ENCODE measurements at regions not wholly inside any gene's neighbourhood (a gene's known extent, or its start where the extent isn't known, plus 50 kb on each side); places are given as distances from the start of the nearest gene placed in this dataset.
"Not testable (repeated sequence)": the region's sequence is repeated elsewhere in the genome, so short reads cannot be mapped to it uniquely, and the experiment has no call there.

DNA sequence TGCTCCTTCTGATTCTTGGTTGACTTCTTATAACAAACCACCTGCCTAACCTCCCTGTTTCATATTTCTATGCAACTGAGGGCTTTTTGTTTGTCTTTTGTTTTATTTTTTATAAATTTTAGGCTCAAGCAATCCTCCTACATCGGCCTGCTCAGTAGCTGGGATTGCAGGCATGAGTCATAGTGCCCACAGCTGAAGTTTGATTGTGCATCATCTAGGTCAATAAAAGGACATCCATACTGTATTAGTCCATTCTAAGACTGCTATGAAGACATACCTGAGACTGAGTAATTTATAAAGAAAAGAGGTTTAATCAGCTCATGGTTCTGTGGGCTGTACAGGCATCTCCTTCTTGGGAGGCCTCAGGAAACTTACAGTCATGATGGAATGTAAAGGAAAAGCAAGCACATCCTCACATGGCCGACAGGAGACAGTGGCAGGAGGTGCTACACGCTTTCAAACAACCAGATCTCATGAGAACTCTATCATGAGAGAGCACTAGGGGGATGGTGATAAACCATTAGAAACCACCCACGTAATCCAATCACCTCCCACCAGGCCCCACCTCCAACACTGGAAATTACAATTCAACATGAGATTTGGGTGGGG lies 285.0 kb downstream of the SIPA1L2 start (continued):
- no peak for TF ChIP-seq HEY1 (CRISPR knock-in tag; IDR thresholded peaks at IDR 0.05; ENCODE audit: borderline replicate concordance)
- no peak for TF ChIP-seq SRSF1 (IDR thresholded peaks at IDR 0.05; ENCODE audit: low read depth, low read length)
- TF ChIP-seq MBD2 (IDR thresholded peaks at IDR 0.05; ENCODE audit: borderline replicate concordance, low read depth), result no peak
- TF ChIP-seq, protein P1, sequence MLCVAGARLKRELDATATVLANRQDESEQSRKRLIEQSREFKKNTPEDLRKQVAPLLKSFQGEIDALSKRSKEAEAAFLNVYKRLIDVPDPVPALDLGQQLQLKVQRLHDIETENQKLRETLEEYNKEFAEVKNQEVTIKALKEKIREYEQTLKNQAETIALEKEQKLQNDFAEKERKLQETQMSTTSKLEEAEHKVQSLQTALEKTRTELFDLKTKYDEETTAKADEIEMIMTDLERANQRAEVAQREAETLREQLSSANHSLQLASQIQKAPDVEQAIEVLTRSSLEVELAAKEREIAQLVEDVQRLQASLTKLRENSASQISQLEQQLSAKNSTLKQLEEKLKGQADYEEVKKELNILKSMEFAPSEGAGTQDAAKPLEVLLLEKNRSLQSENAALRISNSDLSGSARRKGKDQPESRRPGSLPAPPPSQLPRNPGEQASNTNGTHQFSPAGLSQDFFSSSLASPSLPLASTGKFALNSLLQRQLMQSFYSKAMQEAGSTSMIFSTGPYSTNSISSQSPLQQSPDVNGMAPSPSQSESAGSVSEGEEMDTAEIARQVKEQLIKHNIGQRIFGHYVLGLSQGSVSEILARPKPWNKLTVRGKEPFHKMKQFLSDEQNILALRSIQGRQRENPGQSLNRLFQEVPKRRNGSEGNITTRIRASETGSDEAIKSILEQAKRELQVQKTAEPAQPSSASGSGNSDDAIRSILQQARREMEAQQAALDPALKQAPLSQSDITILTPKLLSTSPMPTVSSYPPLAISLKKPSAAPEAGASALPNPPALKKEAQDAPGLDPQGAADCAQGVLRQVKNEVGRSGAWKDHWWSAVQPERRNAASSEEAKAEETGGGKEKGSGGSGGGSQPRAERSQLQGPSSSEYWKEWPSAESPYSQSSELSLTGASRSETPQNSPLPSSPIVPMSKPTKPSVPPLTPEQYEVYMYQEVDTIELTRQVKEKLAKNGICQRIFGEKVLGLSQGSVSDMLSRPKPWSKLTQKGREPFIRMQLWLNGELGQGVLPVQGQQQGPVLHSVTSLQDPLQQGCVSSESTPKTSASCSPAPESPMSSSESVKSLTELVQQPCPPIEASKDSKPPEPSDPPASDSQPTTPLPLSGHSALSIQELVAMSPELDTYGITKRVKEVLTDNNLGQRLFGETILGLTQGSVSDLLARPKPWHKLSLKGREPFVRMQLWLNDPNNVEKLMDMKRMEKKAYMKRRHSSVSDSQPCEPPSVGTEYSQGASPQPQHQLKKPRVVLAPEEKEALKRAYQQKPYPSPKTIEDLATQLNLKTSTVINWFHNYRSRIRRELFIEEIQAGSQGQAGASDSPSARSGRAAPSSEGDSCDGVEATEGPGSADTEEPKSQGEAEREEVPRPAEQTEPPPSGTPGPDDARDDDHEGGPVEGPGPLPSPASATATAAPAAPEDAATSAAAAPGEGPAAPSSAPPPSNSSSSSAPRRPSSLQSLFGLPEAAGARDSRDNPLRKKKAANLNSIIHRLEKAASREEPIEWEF (CRISPR knock-in tag; IDR thresholded peaks at IDR 0.05), result no peak
- TF ChIP-seq SMC3 (conservative IDR thresholded peaks at IDR 0.05; ENCODE audit: insufficient read depth, low read depth, low read length), result no peak
- no peak for TF ChIP-seq TCF7 (IDR thresholded peaks at IDR 0.05; ENCODE audit: borderline replicate concordance)

DNA sequence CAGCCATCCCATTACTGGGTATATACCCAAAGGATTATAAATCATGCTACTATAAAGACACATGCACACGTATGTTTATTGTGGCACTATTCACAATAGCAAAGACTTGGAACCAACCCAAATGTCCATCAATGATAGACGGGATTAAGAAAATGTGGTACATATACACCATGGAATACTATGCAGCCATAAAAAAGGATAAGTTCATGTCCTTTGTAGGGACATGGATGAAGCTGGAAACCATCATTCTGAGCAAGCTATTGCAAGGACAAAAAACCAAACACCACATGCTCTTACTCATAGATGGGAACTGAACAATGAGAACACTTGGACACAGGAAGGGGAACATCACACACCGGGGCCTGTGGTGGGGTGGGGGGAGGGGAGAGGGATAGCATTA lies 285.7 kb downstream of the SIPA1L2 start:
- CTCF ChIA-PET (ENCODE audit: low intra/inter-chr PET ratio); H2AFZ ChIP-seq (ENCODE audit: low read depth, low read length); FAIRE-seq; H3K9me3 ChIP-seq (replicated peaks; ENCODE audit: control insufficient read depth, insufficient read depth, low read depth, low read length); H4K20me1 ChIP-seq (replicated peaks; ENCODE audit: control insufficient read depth, insufficient read depth, low read length); H3K4me3 ChIP-seq; intact Hi-C loops (cut with micrococcal nuclease); H3K4me1 ChIP-seq (replicated peaks in 1 of 2; ENCODE audit: control insufficient read depth in 2 of 2, insufficient read depth in 2 of 2, low read length in 2 of 2); H3K9ac ChIP-seq (ENCODE audit: insufficient read depth in 1 of 2, low read depth in 2 of 2, low read length in 2 of 2); in situ Hi-C loops (cut with MboI); H3K27ac ChIP-seq (ENCODE audit: extremely low read depth, low read depth, low read length); H3K36me3 ChIP-seq (ENCODE audit: control insufficient read depth, insufficient read depth, low read length); H3K79me2 ChIP-seq (ENCODE audit: control insufficient read depth, insufficient read depth, low read length); BruUV-seq (replicated peaks); POLR2A ChIA-PET; ATAC-seq; DNase-seq (ENCODE audit: extremely low read depth in 1 of 4, low spot score in 3 of 4); H3K4me2 ChIP-seq (ENCODE audit: insufficient read depth, low read length); H3K9me1 ChIP-seq (ENCODE audit: control insufficient read depth, insufficient read depth, low read length); H3K27me3 ChIP-seq (ENCODE audit: control insufficient read depth in 2 of 2, insufficient read depth in 2 of 2, low read length in 2 of 2): not testable (repeated sequence)
- WGBS (ENCODE audit: insufficient coverage, low coverage, missing lambda C conversion rate), result no CpG with 5 or more reads among the region's 3 CpGs

All from K562 (cell line).